Stimulated activated naive CD4-positive, alpha-beta T cell treated with Interleukin-2 at 50 U/mL for 16 hours (primary cell): ENCODE measurements at regions not wholly inside any gene's neighbourhood (a gene's known extent, or its start where the extent isn't known, plus 50 kb on each side); places are given as distances from the start of the nearest gene placed in this dataset.
"Not testable (repeated sequence)": the region's sequence is repeated elsewhere in the genome, so short reads cannot be mapped to it uniquely, and the experiment has no call there.

Experiments used
- DNase-seq: peaks from one replicate; lab custom pipeline; 2025; lab: John Stamatoyannopoulos, UW

GRCh38 chr17:5899496-5900195, 170.5 kb upstream of the WSCD1 start:
- no peak for DNase-seq

DNA sequence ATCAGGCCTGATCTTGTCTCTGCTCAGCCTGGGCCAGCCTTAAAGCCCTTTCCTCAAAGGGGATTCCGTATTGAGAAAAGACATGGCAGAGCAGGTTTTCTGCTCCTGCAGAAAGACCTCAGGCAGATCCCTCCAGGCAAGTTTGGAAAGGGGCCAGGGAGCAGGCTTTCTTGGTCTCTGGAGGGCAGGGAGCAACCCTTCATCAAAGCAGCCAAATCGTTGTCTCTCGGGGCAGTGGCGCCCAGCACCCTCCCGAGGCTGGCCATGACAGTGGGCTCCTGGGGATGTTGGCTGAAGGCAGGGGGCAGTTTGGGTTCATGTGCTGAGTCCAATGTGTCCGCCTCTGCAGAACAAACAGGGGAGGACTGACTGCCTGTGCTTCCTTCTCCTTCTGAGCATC, 168.4 kb upstream of the WSCD1 start:
- DNase-seq, result no peak

- no peak for DNase-seq
Measured at GRCh38 chr17:5902181-5903140, 167.7 kb upstream of the WSCD1 start.

DNA sequence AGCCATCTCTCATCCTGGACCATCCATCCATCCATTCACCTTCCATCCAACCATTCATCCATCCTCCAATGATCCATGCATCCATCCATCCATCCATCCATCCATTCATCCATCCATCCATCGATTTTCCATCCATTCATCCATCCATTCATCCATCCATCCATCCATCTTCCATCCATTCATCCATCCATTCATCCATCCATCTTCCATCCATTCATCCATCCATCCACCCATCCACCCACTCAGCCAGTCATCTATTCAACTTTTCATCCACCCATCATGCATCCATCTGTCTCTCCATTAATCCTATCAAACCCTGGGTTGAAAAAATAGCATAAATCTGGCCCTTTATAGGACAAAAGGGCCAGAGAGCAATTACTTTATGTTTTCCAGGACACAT, 158.3 kb upstream of the WSCD1 start:
- DNase-seq, result no peak

DNA sequence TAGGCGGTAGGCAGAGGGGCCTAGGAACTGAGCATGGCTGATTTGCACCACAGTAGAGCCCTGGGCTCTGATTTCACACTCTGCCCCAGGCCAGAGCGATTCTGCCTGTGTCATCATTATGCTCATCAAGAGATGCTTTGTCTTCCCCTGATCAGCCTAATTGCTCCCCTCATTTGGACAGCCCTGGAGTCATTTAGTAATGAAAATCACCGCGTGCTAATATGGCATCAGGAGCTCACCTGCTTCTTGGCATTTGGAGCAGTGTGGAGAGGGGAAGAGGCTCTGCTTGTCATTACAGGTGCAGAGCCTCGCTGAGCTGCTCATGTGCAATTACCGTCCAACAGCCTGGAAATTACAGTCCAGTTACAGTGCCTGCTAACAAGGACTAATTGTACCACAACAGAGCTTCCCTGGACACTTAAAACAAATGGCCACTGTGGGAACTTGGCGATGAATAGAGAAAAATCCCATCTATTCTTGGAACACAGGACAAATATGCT, 157.1 kb upstream of the WSCD1 start:
- DNase-seq, result no peak

DNA sequence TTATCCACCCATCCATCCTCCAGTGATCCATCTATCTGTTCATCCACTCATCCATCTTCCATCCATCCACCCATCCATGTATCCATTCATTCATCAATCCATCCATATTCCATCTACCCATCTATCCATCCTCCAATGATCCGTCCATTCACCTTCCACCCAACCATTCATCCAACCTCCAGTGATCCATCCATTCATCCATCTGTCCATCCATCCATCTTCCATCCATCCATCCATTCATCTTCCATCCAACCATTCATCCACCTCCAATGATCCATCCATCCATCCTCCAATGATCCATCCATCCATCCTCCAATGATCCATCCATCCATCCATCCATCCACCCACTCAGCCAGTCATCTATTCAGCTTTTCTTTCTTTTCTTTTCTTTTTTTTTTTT, 156.5 kb upstream of the WSCD1 start:
- no peak for DNase-seq

DNA sequence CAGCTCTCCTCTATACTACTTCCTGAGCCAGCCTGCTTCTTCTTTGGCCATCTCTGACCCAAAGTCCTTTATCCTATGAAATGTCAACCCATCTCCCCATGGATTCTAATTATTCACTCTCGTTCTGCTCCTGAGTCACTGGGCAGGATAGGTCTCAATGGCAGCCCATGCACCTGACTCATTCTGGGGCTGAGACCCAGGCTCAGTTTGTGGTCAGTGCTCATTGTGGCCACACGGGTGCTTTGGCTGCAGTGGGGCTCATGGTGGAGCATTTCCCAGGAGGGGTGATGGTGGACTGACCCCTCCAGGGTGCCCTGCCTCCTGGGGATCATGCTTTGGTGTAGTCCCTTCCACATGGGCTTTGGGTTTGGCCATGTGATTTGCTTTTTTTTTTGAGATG, 154.8 kb upstream of the WSCD1 start:
- no peak for DNase-seq

DNA sequence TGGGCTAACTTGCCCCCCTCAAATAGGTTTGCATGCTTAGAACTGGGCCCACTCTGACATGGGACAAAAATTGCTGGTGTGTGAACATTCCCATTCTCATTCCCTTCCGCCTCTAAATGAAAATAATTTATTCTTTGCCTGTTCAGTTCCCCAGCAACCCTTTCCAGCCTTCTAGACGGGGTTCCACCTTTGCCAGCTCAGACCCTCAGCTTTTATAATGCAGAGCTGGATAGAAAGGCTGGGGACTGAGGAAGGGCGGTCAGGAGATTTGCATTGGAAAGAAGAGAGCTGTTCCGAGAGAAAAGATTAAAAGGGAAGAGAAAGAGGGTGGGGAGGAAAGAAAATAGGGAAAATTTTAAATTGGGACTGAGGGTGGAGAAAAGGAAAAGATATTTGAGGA, 151.1 kb upstream of the WSCD1 start:
- no peak for DNase-seq

DNA sequence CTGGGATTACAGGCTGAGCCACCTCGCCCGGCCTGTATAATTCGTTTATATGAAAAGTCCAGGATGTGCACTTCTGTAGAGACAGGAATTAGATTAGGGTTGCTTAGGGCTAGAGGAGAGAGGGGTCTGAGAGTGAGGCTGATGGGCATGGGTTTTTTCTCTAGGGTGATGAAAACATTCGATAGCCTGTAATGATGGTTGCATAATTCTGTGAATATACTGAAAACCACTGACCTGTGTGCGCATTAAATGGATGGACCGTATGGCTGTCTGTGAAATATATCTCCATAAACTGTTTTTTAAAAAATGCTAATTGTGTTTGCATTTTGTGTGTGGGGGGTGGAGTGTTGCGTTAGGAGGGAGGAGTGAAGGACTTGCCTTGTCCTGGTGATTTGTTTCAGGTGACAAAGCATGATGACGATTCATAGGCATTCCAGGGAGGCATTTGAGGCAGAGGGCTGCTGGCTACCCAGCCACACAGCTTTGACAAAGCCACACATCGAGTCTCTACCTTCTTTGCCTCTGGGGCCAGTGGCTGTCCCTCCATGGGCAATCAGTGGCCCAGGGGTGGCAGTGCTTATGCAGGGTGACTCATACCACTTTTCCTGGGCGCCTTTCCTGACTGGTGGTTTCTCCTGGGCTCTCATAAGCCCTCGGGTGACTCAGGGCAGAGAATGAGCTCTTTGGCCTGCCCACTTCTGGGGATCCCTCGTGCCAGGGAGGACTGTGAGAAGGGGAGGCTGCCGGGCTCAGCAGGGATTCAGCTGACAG, 148.5 kb upstream of the WSCD1 start:
- no peak for DNase-seq

DNA sequence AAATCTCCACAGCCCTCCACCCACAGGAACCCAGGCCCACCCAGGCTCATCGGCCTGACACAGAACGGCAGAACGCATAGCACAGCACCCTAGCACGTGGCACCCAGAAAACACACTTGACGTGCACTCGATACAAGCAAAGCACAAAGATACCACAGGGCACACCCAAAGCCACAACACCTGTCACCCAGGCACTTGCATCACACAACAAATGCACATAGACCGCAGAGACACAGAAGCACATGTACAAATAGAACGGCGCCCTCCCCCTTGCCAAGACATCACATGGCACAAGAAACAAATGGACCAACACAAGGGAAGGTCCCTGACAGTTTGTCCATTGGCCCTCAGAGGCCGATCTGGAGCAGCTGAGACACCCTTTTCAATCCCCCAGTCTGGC, 147.7 kb upstream of the WSCD1 start:
- DNase-seq, result no peak

DNA sequence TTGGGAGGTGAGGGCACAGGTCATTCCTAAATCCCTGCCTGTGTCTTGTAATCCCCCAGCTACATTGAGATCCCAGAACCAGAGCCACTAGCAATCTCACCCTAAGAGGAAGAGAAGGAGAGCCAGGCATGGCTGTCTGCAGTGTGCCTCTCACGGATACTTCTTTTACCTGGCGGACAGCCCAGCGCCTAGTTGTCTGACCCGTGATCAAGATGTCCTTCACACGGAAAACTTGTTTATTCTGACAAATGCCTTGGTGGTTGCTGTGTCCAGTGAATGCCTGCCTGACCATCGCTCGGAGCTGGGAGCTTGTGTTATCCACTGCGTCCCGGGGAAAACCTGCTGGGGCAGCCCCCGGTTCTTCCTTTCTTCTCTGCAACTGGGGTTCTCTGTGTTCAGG, 140.5 kb upstream of the WSCD1 start:
- no peak for DNase-seq

DNA sequence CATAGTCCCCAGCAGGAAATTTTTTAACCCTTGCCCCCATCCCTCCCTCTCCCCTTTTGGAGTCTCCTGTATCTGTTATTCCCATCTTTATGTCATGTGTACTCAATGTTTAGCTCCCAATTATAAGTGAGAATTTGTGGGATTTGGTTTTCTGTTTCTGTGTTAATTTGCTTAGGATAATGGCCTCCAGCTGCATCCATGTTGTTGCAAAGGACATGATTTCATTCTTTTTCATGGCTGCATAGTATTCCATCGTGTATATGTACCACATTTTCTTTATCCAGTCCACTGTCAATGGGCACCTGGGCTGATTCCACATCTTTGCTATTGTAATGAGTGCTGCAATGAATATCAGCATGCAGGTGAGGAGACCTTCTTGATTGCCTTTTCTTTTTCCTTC, 139.6 kb upstream of the WSCD1 start:
- not testable (repeated sequence) for DNase-seq

- no peak for DNase-seq
Measured at GRCh38 chr17:5931616-5932015, 138.6 kb upstream of the WSCD1 start.

- no peak for DNase-seq
Measured at GRCh38 chr17:5933430-5933829, 136.7 kb upstream of the WSCD1 start.

- no peak for DNase-seq
Measured at GRCh38 chr17:5941258-5941657, 128.9 kb upstream of the WSCD1 start.

- no peak for DNase-seq
Measured at GRCh38 chr17:5942687-5943086, 127.5 kb upstream of the WSCD1 start.

- DNase-seq, result no peak
Measured at GRCh38 chr17:5943232-5943631, 126.9 kb upstream of the WSCD1 start.

GRCh38 chr17:5943982-5944381, 126.2 kb upstream of the WSCD1 start:
- DNase-seq, result no peak

- DNase-seq, result no peak
Measured at GRCh38 chr17:5947701-5948180, 122.4 kb upstream of the WSCD1 start.

GRCh38 chr17:5948811-5949210, 121.4 kb upstream of the WSCD1 start:
- no peak for DNase-seq

GRCh38 chr17:5950878-5951277, 119.3 kb upstream of the WSCD1 start:
- DNase-seq, result no peak

- no peak for DNase-seq
Measured at GRCh38 chr17:5951912-5952311, 118.3 kb upstream of the WSCD1 start.
